A549 (cell line): ENCODE measurements at regions not wholly inside any gene's neighbourhood (a gene's known extent, or its start where the extent isn't known, plus 50 kb on each side); places are given as distances from the start of the nearest gene placed in this dataset.

ENCODE experiments used
- ATAC-seq, 2 experiments: fragments of 200-7000 bp in 1 of 2; fragments of >200 bp in 1 of 2; cut with Nextera tagmentation in 1 of 2; cut with Tn5 transposase in 1 of 2; 3 replicates each; pipeline versions ENCODE4 v1.8.0 to v1.9.1; 2018 to 2020; ENCODE audit warnings: mild to moderate bottlenecking in 1 of 2, moderate library complexity in 1 of 2
- CTCF ChIA-PET: fragments of 300-600 bp; sonication (Branson Sonifier 250); formaldehyde crosslinking; extraction: SDS; loops from one replicate; lab custom pipeline; 2021; ENCODE audit warnings: antibody characterized with exemption, inconsistent platforms; lab: Yijun Ruan, JAX
- POLR2A ChIA-PET: fragments of 350-600 bp; formaldehyde crosslinking; extraction: SDS; loops from one replicate; lab custom pipeline; 2021; ENCODE audit warnings: antibody characterized with exemption, inconsistent platforms; lab: Yijun Ruan, JAX
- DNase-seq, 2 experiments: peaks; one replicate each; pipeline versions ENCODE4 v3.0.0 to v3.0.0-alpha.2; 2011 to 2016; ENCODE audit warnings: low read depth in 1 of 2, low spot score in 1 of 2
- FAIRE-seq: peaks from 2 replicates; lab custom pipeline; 2011; peaks lifted over from hg19 to GRCh38; lab: Jason Lieb, UNC
- H3K27ac ChIP-seq, 2 experiments: fragments of >200 bp; sonication (Bioruptor Twin); formaldehyde crosslinking; 3 replicates each; pipeline ENCODE4 v1.5.1; 2016 to 2017
- H3K4me1 ChIP-seq: fragments of >200 bp; sonication (Bioruptor Twin); formaldehyde crosslinking; 3 replicates; pipeline ENCODE4 v1.6.1; 2016
- H3K4me2 ChIP-seq: fragments of >200 bp; sonication (Bioruptor Twin); formaldehyde crosslinking; 3 replicates; pipeline ENCODE4 v1.6.1; 2016
- H3K4me3 ChIP-seq: fragments of >200 bp; sonication (Bioruptor Twin); formaldehyde crosslinking; 3 replicates; pipeline ENCODE4 v1.5.1; 2016
- H3K9me3 ChIP-seq: fragments of >200 bp; sonication (Bioruptor Twin); formaldehyde crosslinking; 3 replicates; pipeline ENCODE4 v1.6.1; 2016
- BHLHE40 ChIP-seq: IDR thresholded peaks from 2 replicates; pipeline ENCODE4 v1.6.1; 2012; ENCODE audit warnings: low read depth, low read length, inconsistent platforms
- CBX2 ChIP-seq: fragments of 200-600 bp; sonication (generic); IDR thresholded peaks from 2 replicates; pipeline ENCODE4 v1.6.1; 2016; ENCODE audit warnings: low read depth, mild to moderate bottlenecking, borderline replicate concordance
- CBX8 ChIP-seq: fragments of 200-600 bp; sonication (generic); IDR thresholded peaks from 2 replicates; pipeline ENCODE4 v1.6.1; 2016
- EHF ChIP-seq: fragments of 250-450 bp; sonication (Bioruptor Pico); IDR thresholded peaks from 2 replicates; pipeline ENCODE4 v1.5.0; 2020; ENCODE audit warnings: mild to moderate bottlenecking
- HEYL ChIP-seq: fragments of 250-450 bp; sonication (Bioruptor Pico); IDR thresholded peaks from 2 replicates; pipeline ENCODE4 v1.8.0; 2021; ENCODE audit warnings: mild to moderate bottlenecking, moderate library complexity
- MAFK ChIP-seq: fragments of 450-650 bp; IDR thresholded peaks from 2 replicates; pipeline ENCODE4 v1.6.1; 2014; ENCODE audit not compliant: partially characterized antibody
- MAZ ChIP-seq: fragments of 150-350 bp; IDR thresholded peaks from 2 replicates; pipeline ENCODE4 v1.6.1; 2014; ENCODE audit warnings: antibody characterized with exemption, low read depth, low read length, borderline replicate concordance
- NR3C1 ChIP-seq: fragments of >200 bp; sonication (Bioruptor Twin); formaldehyde crosslinking; IDR thresholded peaks from 3 replicates; pipeline ENCODE4 v1.6.1; 2017
- POLR2A ChIP-seq: IDR thresholded peaks from 2 replicates; pipeline ENCODE4 v1.6.1; 2012; ENCODE audit warnings: mild to moderate bottlenecking, low read length
- POLR2AphosphoS2 ChIP-seq: conservative IDR thresholded peaks from 2 replicates; pipeline ENCODE4 v1.6.1; 2012; ENCODE audit warnings: low read length, improper control_type of control experiment, inconsistent platforms
- RAD21 ChIP-seq, 2 experiments: fragments of >200 bp in 1 of 2; sonication (Bioruptor Twin) in 1 of 2; formaldehyde crosslinking in 1 of 2; IDR thresholded peaks in 1 of 2; conservative IDR thresholded peaks in 1 of 2; 2 replicates in 1 of 2; 3 replicates in 1 of 2; pipeline ENCODE4 v1.6.1; 2012 to 2018; ENCODE audit warnings: inconsistent platforms in 1 of 2
- RFX5 ChIP-seq: fragments of 450-650 bp; IDR thresholded peaks from 2 replicates; pipeline ENCODE4 v1.7.1; 2014; ENCODE audit warnings: antibody characterized with exemption, mild to moderate bottlenecking, moderate library complexity
- TFCP2L1 ChIP-seq: fragments of 250-450 bp; sonication (Bioruptor Pico); IDR thresholded peaks from 2 replicates; pipeline ENCODE4 v1.5.0; 2021; ENCODE audit warnings: mild to moderate bottlenecking
- ZSCAN20 ChIP-seq: fragments of 250-450 bp; sonication (Bioruptor Pico); IDR thresholded peaks from 2 replicates; pipeline ENCODE4 v1.8.0; 2022; ENCODE audit warnings: mild to moderate bottlenecking, moderate library complexity
- WGBS: methylation state at CpG from one replicate; pipeline ENCODE4 v1.1.6; 2017; ENCODE audit errors: missing lambda C conversion rate; 5-methylcytosine and 5-hydroxymethylcytosine counted together
- TF ChIP-seq, protein P1 (sequence below): fragments of >200 bp; sonication (Bioruptor Twin); formaldehyde crosslinking; IDR thresholded peaks from 3 replicates; pipeline ENCODE4 v1.5.1; 2016
- TF ChIP-seq, protein P2 (sequence below): fragments of 200-600 bp; sonication (generic); IDR thresholded peaks from 2 replicates; pipeline ENCODE4 v1.6.1; 2016; ENCODE audit warnings: antibody characterized with exemption, mild to moderate bottlenecking, moderate library complexity
- TF ChIP-seq, protein P3 (sequence below): fragments of >200 bp; sonication (Bioruptor Twin); formaldehyde crosslinking; IDR thresholded peaks from 3 replicates; pipeline ENCODE4 v1.6.1; 2016
- TF ChIP-seq, protein P4 (sequence below): fragments of 250-450 bp; sonication (Bioruptor Pico); IDR thresholded peaks from 2 replicates; pipeline ENCODE4 v1.5.0; 2021; ENCODE audit warnings: mild to moderate bottlenecking, moderate library complexity, borderline replicate concordance
- TF ChIP-seq, protein P5 (sequence below): fragments of 150-350 bp; IDR thresholded peaks from 2 replicates; pipeline ENCODE4 v1.6.1; 2014; ENCODE audit warnings: low read depth, mild to moderate bottlenecking, low read length

DNA sequence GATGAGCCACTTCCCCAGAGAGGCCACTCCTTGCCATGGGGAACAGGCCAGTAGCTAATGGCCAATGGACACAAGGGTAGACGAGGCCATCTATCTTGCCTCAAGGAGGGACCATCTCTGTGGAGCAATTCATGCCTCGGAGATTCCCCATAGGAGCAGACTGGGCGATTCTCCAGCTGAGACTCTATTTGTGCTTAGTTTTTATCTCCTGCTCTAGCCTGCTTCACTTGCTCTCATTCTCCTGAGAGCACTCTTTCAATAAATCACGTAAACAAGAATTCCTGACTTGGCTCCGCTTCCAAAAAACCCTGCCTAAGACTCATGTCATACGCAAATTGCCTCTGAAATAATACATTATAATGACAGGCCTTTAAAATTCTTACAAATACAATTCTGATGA, 396.4 kb upstream of the USP15 start:
- no peaks in the 10 kb centered on the region for H3K4me1 ChIP-seq
- TF ChIP-seq RAD21 (conservative IDR thresholded peaks at IDR 0.05 in 1 of 2, IDR thresholded peaks at IDR 0.05 in 1 of 2) (no peak), TFCP2L1 (no peak), ZSCAN20 (no peak), POLR2A (no peak), BHLHE40 (no peak), HEYL (CRISPR knock-in tag) (no peak), CBX2 (no peak), RFX5 (no peak)
- TF ChIP-seq, protein P1, sequence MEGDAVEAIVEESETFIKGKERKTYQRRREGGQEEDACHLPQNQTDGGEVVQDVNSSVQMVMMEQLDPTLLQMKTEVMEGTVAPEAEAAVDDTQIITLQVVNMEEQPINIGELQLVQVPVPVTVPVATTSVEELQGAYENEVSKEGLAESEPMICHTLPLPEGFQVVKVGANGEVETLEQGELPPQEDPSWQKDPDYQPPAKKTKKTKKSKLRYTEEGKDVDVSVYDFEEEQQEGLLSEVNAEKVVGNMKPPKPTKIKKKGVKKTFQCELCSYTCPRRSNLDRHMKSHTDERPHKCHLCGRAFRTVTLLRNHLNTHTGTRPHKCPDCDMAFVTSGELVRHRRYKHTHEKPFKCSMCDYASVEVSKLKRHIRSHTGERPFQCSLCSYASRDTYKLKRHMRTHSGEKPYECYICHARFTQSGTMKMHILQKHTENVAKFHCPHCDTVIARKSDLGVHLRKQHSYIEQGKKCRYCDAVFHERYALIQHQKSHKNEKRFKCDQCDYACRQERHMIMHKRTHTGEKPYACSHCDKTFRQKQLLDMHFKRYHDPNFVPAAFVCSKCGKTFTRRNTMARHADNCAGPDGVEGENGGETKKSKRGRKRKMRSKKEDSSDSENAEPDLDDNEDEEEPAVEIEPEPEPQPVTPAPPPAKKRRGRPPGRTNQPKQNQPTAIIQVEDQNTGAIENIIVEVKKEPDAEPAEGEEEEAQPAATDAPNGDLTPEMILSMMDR, result no peak
- TF ChIP-seq, protein P2, sequence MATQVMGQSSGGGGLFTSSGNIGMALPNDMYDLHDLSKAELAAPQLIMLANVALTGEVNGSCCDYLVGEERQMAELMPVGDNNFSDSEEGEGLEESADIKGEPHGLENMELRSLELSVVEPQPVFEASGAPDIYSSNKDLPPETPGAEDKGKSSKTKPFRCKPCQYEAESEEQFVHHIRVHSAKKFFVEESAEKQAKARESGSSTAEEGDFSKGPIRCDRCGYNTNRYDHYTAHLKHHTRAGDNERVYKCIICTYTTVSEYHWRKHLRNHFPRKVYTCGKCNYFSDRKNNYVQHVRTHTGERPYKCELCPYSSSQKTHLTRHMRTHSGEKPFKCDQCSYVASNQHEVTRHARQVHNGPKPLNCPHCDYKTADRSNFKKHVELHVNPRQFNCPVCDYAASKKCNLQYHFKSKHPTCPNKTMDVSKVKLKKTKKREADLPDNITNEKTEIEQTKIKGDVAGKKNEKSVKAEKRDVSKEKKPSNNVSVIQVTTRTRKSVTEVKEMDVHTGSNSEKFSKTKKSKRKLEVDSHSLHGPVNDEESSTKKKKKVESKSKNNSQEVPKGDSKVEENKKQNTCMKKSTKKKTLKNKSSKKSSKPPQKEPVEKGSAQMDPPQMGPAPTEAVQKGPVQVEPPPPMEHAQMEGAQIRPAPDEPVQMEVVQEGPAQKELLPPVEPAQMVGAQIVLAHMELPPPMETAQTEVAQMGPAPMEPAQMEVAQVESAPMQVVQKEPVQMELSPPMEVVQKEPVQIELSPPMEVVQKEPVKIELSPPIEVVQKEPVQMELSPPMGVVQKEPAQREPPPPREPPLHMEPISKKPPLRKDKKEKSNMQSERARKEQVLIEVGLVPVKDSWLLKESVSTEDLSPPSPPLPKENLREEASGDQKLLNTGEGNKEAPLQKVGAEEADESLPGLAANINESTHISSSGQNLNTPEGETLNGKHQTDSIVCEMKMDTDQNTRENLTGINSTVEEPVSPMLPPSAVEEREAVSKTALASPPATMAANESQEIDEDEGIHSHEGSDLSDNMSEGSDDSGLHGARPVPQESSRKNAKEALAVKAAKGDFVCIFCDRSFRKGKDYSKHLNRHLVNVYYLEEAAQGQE, result no peak
- TF ChIP-seq, protein P3, sequence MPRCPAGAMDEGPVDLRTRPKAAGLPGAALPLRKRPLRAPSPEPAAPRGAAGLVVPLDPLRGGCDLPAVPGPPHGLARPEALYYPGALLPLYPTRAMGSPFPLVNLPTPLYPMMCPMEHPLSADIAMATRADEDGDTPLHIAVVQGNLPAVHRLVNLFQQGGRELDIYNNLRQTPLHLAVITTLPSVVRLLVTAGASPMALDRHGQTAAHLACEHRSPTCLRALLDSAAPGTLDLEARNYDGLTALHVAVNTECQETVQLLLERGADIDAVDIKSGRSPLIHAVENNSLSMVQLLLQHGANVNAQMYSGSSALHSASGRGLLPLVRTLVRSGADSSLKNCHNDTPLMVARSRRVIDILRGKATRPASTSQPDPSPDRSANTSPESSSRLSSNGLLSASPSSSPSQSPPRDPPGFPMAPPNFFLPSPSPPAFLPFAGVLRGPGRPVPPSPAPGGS, result no peak
- TF ChIP-seq, protein P4, sequence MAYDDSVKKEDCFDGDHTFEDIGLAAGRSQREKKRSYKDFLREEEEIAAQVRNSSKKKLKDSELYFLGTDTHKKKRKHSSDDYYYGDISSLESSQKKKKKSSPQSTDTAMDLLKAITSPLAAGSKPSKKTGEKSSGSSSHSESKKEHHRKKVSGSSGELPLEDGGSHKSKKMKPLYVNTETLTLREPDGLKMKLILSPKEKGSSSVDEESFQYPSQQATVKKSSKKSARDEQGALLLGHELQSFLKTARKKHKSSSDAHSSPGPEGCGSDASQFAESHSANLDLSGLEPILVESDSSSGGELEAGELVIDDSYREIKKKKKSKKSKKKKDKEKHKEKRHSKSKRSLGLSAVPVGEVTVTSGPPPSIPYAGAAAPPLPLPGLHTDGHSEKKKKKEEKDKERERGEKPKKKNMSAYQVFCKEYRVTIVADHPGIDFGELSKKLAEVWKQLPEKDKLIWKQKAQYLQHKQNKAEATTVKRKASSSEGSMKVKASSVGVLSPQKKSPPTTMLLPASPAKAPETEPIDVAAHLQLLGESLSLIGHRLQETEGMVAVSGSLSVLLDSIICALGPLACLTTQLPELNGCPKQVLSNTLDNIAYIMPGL (CRISPR knock-in tag), result no peak
- TF ChIP-seq, protein P5, sequence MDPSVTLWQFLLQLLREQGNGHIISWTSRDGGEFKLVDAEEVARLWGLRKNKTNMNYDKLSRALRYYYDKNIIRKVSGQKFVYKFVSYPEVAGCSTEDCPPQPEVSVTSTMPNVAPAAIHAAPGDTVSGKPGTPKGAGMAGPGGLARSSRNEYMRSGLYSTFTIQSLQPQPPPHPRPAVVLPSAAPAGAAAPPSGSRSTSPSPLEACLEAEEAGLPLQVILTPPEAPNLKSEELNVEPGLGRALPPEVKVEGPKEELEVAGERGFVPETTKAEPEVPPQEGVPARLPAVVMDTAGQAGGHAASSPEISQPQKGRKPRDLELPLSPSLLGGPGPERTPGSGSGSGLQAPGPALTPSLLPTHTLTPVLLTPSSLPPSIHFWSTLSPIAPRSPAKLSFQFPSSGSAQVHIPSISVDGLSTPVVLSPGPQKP, result no peak
- TF ChIP-seq, all 56 proteins: peak for 0
- Histone ChIP-seq H3K4me2 (no peak overlapping the region), H3K9me3 (no peaks in the 10 kb centered on the region), H3K4me3 (no peak overlapping the region), H3K27ac (no peak overlapping the region)
- FAIRE-seq (no peak), ATAC-seq (no peak), DNase-seq (no peak)
- WGBS, result 11% methylated on average over 6 of the region's 6 CpGs
- POLR2A ChIA-PET, result no interaction called here
- CTCF ChIA-PET, result no interaction called here

DNA sequence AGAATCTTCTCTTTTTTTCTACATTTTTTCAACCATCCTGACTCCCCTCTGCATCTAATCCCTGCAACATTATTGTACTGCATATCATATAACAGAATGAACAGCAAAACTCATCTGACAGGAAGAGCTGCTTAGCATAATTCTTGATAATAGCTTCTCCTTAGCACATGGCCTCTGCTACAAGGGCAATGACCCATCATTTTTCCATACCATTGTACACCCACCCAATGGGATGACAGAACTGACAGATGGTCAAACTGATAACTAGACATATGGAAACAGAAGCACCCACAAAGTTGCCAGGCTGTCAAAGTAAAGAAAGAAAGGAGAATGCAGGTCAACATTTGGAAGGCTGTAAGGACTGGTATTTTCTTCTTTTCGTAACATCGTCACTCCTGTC, 390.4 kb upstream of the USP15 start:
- no peak overlapping the region for H3K4me2 ChIP-seq
- POLR2A ChIA-PET, result no interaction called here
- no peak overlapping the region for H3K27ac ChIP-seq
- H3K4me3 ChIP-seq, result no peak overlapping the region
- TF ChIP-seq MAZ, result no peak
- TF ChIP-seq, protein P2, result no peak
- TF ChIP-seq MAFK, result no peak
- no peak for TF ChIP-seq POLR2AphosphoS2
- TF ChIP-seq CBX8, result no peak
- no peak for TF ChIP-seq NR3C1
- TF ChIP-seq EHF, result no peak
- TF ChIP-seq, all 56 proteins: peak for 0
- 25% methylated on average over 2 of the region's 2 CpGs for WGBS
- DNase-seq, result no peak
- CTCF ChIA-PET, result no interaction called here
- H3K4me1 ChIP-seq, result no peaks in the 10 kb centered on the region
- FAIRE-seq, result no peak
- ATAC-seq, result no peak
- H3K9me3 ChIP-seq, result no peaks in the 10 kb centered on the region
